ENCODE measurements at regions not wholly inside any gene's neighbourhood (a gene's known extent, or its start where the extent isn't known, plus 50 kb on each side); places are given as distances from the start of the nearest gene placed in this dataset.

GRCh38 chr4:189235599-189235998 lies 705.1 kb upstream of the FRG1 start:
- TF ChIP-seq CTCF (conservative IDR thresholded peaks at IDR 0.05; ENCODE audit: low read depth, low read length) = no peak
- TF ChIP-seq SMC3 (IDR thresholded peaks at IDR 0.05; ENCODE audit: low read depth, low read length) = no peak
- TF ChIP-seq POLR2A (IDR thresholded peaks at IDR 0.05; ENCODE audit: low read depth, low read length) = no peak
- no peak for TF ChIP-seq CHD1 (IDR thresholded peaks at IDR 0.05; ENCODE audit: low read depth, low read length)
- TF ChIP-seq RFX5 (IDR thresholded peaks at IDR 0.05; ENCODE audit: low read depth, low read length) = no peak
- no peak for TF ChIP-seq USF2 (IDR thresholded peaks at IDR 0.05; ENCODE audit: low read depth, low read length)
- no peak for TF ChIP-seq NFE2L2 (IDR thresholded peaks at IDR 0.05; ENCODE audit: low read depth, low read length)
- TF ChIP-seq ELK1 (IDR thresholded peaks at IDR 0.05; ENCODE audit: borderline replicate concordance, low read depth, low read length) = no peak
- TF ChIP-seq RAD21 (IDR thresholded peaks at IDR 0.05; ENCODE audit: low read length) = no peak
- TF ChIP-seq MAZ (IDR thresholded peaks at IDR 0.05; ENCODE audit: borderline replicate concordance, low read depth, low read length) = no peak
- no peak for TF ChIP-seq FOS (IDR thresholded peaks at IDR 0.05; ENCODE audit: low read depth, low read length)

Measured in IMR-90 (cell line).